ENCODE measurements at regions not wholly inside any gene's neighbourhood (a gene's known extent, or its start where the extent isn't known, plus 50 kb on each side); places are given as distances from the start of the nearest gene placed in this dataset.

DNA sequence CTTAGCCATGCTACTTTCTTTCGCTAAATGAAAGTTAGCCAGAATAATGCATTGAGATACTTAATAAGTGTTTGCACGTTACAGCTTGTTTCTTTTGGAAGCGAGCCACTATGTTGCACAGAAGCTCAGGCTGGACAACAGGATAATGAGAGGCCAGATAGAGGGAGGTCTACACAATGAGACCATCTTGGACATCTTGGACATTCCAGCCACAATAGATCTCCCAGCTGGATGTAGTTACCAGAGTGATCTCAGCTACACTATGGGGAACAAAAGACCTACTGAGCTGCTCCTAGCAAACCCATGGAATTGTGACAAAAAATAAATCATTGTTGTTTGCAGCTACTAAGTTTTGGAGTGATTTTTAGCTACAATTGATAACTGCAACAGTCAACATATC lies 540.1 kb upstream of the SEMA6D start:
- DNase-seq (ENCODE audit: extremely low read depth in 1 of 2, low read depth in 1 of 2) = no peak

DNA sequence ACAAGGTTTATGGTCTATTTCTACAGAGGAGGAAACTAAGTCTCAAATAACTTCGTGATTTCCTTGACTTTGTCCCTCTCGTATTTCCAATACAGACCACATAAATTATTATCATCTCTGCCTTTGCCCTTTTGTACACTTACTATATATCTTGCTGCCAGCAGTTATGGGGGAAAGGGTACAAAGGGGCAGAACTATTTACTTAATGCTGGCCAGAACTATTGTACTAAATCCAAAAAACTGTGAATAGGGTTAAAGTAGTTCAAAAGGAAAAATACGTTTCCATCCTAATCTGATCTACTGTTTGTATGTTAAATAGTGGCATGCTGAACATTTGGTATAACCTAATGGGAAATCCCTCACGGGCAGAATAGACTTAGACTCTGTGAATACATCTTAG lies 537.3 kb upstream of the SEMA6D start:
- DNase-seq (ENCODE audit: extremely low read depth in 1 of 2, low read depth in 1 of 2) = no peak

DNA sequence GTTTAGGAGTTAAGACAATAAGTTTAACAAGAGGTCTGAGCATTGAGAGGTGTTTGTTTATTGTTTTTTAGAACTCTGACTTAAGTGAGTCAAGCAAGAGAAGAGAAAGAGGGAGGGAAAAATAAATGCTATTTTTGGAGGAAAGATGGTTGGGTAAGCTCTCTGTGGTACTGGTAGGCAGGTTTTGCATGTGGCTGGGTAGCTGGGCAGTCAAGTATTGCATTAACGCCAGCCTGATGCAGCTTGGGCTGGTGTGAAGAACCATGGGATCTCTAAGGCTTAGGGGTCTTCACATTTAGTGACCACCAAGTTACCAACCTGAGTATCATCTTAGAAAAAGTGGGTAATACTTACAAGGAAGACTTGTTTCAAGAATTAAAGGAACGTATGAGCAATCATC lies 534.5 kb upstream of the SEMA6D start:
- DNase-seq (ENCODE audit: extremely low read depth in 1 of 2, low read depth in 1 of 2) = no peak

DNA sequence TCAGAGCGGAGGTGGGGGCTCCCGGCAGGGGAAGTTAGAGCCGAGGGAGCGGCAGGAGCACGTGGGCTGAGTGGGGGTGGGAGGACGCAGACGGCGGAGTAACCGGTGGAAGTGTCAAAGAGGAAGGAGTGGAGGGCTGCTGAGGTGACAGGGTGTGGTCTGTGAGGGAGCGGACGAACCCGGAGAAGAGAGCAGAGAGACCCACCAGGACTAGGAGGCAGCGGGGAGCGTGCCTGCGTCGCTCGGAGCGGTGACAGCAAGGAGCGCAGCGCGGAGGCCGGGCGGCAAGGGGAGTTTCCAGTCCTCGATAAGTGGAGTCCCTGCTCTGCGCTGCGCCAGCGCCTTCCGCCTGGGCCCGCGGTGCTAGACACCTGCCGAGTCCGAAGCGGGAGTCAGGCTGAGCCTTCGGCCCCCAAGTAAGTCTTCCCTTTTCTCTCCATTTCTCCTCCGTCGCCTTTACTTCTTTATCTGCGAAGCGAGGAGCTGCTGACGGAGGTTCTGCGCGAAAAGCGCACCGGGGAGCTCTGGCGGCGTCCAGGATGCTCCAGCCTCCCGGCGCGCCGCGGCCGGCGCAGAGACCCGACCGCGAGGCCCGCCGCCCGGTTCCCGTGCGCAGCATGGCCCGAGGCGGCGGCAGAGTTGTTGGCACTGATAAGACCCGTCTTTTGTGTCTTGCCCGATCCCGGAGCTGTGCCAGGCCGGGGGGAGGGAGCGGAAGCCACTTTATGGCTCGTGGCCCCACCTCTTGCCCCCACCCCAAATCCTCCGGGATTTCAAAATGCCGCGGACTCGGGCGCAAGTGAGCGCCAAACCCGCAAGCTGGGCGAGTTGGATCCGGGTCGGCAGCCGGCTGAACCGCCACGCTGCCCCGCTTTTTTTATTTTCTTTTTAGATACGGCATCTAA lies 533.0 kb upstream of the SEMA6D start:
- no peak for DNase-seq (ENCODE audit: extremely low read depth in 1 of 2, low read depth in 1 of 2)

DNA sequence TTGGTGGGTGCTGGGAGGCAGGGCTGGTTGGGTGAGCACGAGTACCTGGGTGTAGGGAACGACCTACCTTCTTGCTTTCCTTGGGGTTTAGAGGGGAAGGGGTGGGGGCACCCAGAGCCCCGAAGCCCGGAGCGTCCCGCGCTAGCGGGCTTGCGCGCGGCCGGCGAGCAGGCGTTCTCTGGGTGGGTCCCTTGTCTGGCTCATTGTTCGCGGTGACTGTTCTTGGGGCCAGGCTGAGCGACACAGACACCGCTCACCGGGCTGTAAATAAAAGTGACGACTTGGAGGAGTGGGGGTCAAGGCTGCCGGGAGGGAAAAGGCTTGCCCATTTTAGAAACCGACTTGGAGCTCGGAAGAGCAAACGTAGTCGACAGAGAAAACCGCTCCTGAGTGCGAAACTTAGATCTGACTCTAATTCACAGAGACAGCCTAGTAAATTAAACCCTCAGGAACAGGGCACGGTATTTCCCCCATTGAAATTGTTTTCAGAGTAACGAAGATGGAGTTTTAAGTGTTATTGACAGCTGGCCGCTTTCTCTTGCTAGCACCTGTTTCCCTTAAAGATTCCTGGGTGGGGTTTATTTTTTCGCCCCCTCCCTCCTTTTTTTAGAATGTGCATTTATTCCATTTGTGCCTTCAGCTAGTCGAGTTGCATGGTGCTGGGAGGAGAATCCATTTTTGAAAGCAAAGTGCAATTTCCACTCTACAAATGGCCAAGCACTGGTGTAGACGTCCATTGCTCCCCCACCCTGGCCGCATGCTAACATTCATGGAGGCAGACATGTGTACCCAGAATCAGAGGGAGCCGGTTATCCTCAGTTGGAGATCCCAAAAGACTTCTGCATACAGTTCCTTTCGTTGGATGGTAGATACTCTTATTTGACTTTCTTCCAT lies 532.1 kb upstream of the SEMA6D start:
- DNase-seq (ENCODE audit: extremely low read depth in 1 of 2, low read depth in 1 of 2) = no peak

DNA sequence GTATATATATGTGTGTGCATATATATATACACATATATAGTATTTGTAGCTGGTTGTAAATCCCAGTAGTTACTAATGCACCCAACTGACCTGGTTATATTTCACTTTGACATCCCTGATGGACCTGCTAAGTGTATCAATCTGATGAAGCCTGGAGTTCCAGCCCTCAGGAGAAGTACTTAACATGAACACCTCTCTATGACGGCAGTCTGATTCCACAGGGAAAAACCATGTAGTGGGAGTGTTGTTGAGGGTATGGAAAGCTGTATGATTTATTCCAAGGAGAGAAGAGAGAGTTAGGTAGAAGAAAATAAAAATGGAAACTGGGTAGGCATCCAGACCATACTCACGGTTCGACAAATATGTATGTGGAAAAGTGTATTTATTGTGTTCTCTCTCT lies 531.2 kb upstream of the SEMA6D start:
- DNase-seq (ENCODE audit: extremely low read depth in 1 of 2, low read depth in 1 of 2) = no peak

DNA sequence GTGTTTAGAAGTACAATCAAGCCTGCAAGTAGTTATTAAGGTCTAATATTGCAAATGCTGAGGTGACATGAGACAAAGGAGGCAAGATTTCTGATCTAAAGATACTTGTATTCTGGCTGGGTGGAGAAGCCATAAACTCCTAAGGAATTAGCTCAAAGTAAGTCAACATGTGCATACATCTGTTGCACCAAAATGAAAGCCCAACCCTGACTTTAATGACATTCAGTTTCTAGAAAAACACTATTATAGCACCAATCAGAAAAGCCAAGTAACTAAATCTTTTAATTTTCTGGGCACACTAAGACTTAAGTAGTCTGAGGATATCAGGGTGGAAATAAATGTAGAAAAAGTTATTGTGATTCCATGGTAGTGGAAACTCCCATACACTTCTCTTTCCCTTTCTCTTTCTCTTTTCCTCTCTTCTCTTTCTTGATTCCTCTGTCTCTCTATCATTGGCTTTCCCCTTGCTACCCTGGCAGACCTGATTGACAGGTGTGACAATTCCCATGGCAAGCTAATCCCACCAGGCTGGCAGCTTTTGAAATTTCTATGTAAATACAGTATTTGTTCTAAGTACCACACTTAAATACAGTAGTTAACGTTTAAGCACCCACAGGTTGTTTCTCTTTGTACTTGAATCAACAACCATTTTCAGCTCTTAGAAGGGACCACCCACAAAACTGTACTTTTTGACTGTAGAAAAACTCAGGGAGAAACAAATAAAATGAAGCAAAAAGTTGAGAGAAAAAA lies 528.4 kb upstream of the SEMA6D start:
- no peak for DNase-seq (ENCODE audit: extremely low read depth in 1 of 2, low read depth in 1 of 2)

DNA sequence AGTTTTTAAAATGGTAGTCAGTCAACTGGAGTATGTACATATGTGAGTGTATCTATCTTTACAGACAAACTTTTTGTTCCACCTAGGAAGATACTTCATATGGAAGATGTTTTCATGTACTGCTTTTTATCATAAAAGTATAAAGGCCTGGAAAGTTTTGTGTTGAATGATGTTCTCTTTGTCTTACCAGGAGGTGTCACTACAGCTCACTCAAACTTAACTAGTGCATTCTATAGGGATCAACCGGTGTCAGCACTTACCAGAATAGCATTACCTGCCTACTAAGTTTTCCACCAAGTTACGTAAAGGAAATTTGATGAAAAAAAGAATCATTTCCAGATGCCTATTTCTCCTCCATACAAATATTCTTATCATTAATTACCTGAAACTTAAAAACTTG lies 522.6 kb upstream of the SEMA6D start:
- no peak for DNase-seq (ENCODE audit: extremely low read depth in 1 of 2, low read depth in 1 of 2)

DNA sequence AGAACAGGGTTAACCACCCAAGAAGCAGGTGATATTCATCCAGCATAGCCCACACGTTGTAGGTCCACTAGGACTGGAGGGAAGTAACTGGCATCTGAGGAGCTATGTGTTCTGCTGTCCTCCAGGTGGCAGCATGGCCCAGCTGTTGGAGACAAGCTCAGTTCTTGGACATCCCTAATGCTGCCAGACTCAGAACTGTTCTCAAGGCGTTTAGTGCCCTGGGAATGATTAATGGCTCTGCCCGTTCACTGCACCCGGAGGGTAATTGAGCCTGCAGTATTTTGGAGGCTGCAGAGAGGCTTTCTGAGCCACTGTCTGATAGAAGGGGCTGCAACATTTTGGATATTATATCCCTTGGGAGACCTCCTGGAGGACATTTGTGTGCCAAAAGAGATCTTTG lies 521.3 kb upstream of the SEMA6D start:
- peak in 1 of 2 donors; percentile 11 for DNase-seq (ENCODE audit: extremely low read depth in 1 of 2, low read depth in 1 of 2)

DNA sequence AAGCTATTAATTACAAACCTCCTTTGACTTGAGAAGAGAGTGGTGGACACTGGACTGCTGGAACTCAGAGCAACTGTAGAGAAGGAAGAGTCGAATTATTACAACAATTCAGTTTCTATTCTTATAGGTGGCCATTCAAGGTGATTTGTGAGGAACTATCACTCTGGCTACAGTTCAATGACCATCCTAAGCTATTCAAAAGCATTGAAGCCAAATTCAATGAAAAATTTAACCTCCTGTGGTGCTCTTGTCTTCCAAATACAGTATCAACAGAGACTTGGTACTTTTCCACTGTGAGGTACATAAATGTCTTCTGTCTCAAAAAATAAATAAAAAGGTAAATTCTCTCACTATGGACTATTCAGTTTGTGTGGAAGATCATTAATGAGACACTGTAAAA lies 513.3 kb upstream of the SEMA6D start:
- no peak for DNase-seq (ENCODE audit: extremely low read depth in 1 of 2, low read depth in 1 of 2)

DNA sequence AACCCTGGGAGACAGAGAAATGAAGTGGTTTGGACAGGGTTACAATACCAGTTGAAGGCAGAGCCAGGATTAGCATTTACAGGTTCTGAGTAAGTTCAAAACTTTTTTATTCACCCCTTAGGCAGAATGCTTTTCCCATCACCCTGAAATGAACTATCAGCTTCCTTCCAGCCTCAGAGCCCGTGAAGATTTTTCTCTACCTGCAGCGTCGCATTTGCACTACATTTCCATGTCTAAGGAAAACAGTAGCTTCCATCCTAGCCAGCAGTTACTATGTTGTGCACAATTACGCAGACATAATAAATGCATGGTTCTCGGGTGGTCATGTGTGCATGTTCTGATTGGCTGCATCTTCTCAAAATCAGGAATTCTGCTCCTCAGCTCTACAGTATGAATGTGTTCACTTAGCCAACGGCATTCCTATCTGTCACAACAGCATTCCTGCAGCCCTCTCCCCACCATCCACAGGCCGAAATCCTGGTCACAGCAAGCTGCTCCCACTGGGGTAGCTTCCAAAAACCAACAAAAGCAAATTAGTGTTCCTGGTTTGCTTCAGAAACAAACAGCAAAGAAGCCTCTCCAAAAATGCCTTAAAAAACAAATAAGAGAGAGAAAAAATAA lies 510.8 kb upstream of the SEMA6D start:
- no peak for DNase-seq (ENCODE audit: extremely low read depth in 1 of 2, low read depth in 1 of 2)

DNA sequence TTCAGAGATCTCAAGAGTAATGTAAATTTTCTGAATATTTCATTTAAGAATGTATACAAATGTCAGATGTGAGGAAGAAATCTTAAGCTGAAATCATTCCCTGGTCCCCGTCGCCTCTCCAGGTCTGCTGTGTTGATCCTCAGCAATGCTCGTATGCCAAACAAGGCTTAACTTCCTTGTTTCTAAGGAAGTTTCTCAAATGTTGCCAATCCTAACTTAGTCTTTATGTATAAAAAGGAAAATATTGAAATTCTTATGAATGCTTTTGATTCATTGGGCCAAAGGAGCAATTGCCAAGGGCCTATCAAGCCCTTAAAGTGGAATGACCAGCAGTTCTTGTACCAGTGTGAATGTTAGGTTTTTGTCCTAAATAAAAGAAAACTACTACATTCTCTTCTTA lies 507.7 kb upstream of the SEMA6D start:
- no peak for DNase-seq (ENCODE audit: extremely low read depth in 1 of 2, low read depth in 1 of 2)

DNA sequence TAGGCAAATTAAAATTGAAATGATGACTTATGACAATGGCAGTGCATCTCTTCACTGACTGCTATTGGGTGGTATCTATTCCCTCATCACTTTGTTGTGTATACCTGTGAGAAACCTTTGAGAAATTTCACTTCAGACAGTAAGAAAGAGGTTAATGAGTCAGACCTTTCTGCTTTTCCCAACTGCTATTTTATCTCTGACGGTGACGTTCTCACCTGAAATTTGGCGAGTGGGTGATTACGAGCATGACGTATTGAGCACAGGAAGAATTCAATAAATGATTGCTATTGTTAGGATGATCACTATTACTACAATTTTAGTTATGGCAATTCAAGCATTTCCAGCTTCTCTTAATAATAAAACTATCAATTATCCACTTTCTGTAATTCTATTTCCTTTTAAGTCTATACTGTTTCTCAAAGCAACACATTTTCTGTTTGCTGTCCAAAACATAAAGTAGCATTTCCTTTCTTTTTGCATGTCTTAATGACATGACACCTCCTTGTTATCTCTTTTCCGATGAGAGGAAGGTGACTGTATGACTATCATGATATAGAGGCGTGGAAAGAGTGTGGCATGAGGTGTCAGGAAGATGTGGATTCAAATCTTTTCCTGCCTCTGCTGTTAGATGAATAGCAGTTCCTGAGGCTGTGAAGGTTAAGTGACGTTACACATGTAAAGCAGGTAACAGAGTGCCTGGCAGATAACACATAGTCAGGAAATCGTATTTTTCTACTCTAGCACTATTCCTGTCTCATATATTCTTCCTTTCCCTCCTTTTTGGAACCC lies 504.9 kb upstream of the SEMA6D start:
- DNase-seq (ENCODE audit: extremely low read depth in 1 of 2, low read depth in 1 of 2) = no peak

DNA sequence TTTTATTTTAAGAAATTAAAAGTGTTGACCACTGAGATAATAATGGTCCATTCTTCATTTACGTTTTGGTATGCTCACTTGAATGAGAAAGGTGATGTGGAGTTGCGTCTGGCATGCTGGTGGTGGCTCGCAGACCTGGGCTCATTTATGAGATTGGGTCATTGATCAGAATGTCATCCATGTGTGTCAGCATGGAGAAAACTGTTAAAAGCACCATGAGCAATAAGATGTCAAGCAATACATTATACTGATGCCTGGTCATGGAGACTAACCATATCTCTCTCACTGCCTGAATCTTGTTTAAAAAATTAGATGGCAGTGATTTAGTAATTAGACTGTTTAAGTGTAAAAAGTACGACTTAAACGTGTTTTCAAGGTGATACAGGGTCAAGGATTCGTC lies 503.4 kb upstream of the SEMA6D start:
- no peak for DNase-seq (ENCODE audit: extremely low read depth in 1 of 2, low read depth in 1 of 2)

DNA sequence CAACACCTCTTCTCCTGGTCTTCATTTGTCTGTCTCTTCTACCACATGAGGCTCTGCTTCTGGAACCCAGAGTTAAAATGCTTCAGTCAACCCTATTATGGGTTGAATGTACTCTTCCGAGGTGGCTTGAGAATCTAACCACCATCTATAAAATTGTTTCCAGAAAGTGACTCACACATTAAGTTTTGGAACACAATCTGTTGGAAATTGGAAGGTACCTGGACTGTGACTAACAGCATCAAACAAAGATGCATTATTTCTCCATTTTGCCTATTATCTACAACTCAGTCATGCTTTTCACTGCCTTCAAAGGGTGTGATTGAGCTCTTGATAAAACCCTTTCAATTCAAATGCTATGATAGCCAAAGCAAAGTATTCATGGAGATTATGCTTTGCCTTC lies 499.0 kb upstream of the SEMA6D start:
- DNase-seq (ENCODE audit: extremely low read depth in 1 of 2, low read depth in 1 of 2) = no peak

DNA sequence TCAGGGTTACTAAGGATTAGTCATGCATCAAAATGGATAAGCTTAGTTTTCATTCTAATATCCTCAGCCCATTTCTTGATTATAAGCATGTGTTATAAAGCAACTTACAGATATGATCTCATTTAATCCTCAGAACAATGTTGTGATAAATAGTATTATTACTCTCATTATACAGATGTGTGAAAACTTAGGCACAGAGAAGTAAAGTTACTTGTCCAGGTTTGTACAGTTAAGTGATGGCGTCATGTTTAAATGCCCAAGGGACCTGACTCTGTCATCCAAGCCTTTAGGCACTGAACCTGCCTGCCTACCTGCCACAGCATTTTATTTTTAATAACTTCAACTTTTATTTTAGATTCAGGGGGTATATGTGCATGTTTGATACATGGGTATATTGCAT lies 472.9 kb upstream of the SEMA6D start:
- DNase-seq (ENCODE audit: extremely low read depth in 1 of 2, low read depth in 1 of 2) = no peak

DNA sequence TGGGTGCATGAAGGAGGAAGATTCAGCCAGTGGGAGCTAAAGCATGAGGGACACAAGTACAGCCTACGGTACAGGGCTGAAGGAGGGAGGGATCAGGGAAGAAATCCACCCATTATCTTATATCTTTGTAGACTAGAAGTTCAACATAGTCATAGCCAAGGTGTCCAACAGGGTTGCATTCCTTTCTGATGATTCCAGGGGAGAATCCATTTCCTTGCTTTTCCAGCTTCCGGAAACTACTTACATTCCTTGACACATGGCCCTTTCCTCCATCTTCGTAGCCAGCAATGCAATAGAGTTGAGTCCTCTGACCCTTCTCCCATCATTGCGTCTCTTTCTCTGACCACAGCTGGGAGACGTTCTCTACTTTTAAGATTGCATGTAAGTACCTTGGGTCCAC lies 471.0 kb upstream of the SEMA6D start:
- no peak for DNase-seq (ENCODE audit: extremely low read depth in 1 of 2, low read depth in 1 of 2)

DNA sequence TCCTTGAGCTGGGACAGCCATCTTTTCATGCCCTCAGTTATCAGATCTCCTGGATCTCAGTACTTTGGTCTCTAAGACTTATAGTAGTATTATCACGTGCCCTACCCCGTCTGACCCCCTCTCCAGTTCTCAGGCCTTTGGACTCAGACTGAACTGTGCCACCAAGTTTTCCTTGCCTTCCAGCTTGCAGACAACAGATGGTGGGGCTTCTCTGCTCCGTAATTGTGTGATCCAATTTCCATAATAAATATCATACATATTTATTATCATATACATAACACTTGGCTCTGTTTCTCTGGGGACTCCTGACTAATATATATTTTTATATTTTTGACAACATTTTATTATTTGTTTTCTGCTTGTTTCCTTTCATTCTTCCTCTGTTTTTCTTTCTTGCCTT lies 458.8 kb upstream of the SEMA6D start:
- DNase-seq (ENCODE audit: extremely low read depth in 1 of 2, low read depth in 1 of 2) = no peak

DNA sequence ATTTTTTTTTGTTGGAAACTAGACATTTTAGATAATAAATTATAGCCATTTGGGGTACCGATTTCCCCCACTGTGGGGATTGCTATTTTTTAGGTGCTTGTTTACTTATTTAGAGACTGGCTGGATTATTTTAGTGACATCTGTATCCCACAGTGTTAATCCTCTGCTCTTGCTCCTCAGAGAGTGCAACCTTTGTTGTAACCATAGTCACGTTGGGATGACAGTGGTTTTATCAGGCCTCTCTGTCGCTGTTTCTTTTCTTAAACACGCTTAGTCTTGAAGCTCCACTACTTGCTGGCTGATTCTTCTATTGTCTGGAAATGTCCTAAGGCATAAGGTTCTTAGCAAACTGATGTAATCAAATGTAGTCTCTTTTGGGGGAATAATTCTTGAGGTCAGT lies 451.6 kb upstream of the SEMA6D start:
- DNase-seq (ENCODE audit: extremely low read depth in 1 of 2, low read depth in 1 of 2) = no peak

DNA sequence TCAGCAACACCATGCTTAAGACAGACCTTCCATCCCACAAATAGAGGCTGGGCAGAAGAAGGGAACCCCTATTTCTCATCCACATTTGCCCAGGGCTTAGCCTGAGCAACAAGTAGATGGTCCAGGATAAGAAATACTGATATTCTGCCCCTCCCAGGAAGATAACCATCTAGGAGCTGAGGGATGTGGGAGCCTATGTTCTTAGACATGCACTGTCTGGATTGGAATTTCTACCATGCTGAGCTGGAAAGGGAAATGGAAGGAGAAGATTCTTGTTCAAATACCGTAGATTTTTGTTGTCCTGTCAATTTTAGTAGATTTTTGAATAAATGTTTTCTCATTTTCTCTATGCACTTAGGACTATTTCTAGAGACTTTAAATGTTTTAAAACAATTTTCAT lies 450.7 kb upstream of the SEMA6D start:
- no peak for DNase-seq (ENCODE audit: extremely low read depth in 1 of 2, low read depth in 1 of 2)
